HG02943 (cell line): ENCODE measurements at regions not wholly inside any gene's neighbourhood (a gene's known extent, or its start where the extent isn't known, plus 50 kb on each side); places are given as distances from the start of the nearest gene placed in this dataset.

Experiments used
- ATAC-seq: cut with Tn5 transposase; IDR thresholded peaks from one replicate; pipeline ENCODE4 v1.9.1; 2021; ENCODE audit warnings: mild to moderate bottlenecking, low read depth, moderate library complexity; ENCODE audit not compliant: unreplicated experiment

GRCh38 chr21:24112020-24112419, 1495.3 kb downstream of the MRPL39 start:
- ATAC-seq, result no peak

DNA sequence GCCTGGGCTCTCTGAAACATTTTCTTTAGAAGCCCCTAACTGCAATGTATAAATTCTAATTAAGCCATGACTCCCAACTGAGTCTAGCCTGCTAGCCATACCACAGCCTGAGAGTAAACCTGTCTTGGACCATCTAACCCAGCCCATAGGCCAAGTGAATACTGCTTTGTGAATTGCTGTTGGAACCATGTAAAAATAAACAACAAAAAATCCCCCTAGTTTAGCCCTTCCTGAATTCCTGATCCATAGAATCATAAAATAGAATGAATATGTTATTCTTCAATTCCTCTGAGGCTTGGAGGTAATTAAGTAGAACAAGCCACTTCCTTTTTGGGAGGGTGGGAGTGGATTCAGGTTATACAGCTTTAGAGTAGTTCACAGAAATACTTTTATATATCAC, 1496.4 kb downstream of the MRPL39 start:
- ATAC-seq, result no peak

- no peak for ATAC-seq
These were observed 1510.1 kb downstream of the MRPL39 start for GRCh38 chr21:24097181-24097580.

DNA sequence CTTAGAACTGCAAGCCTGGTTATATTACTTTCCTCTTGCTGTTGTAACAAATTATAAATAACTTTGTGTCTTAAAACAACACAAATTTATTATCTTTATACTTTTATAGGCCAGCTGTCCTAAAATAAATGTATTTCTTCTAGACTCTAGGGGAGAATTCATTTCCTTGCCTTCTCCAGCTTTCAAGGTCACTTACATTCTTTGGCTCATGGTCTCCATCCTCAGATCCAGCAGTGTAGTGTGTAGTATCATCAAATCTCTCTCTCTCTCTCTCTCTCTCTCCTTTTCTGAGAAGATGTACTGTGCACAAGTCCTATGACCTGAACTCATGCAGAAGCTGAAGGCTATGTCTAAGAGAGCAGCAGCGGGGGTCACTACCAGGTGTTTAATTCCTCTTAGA, 1510.6 kb downstream of the MRPL39 start:
- ATAC-seq, result no peak

- no peak for ATAC-seq
These were observed 1514.2 kb downstream of the MRPL39 start for GRCh38 chr21:24093032-24093431.

- no peak for ATAC-seq
These were observed 1531.1 kb downstream of the MRPL39 start for GRCh38 chr21:24076179-24076578.

DNA sequence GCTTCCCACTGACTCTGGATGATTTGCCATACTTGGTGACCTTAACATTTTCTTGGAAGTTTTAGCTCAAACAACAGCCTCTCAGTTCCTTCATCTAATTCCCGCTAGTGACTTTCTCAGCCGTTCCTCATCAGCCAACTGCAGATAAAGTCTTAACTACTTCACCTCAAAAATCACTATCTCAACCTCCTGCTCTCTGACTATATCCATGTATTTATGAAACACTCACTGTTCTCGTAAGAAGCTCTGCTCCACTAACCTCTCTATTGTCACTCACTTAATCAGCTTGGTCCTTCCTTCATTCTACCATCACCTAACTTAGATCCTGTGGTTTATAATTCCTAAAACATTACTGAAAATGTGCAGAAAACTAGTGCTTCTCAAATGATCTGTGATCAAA, 1551.6 kb downstream of the MRPL39 start:
- no peak for ATAC-seq

- ATAC-seq, result no peak
These were observed 1557.0 kb downstream of the MRPL39 start for GRCh38 chr21:24050231-24050630.

DNA sequence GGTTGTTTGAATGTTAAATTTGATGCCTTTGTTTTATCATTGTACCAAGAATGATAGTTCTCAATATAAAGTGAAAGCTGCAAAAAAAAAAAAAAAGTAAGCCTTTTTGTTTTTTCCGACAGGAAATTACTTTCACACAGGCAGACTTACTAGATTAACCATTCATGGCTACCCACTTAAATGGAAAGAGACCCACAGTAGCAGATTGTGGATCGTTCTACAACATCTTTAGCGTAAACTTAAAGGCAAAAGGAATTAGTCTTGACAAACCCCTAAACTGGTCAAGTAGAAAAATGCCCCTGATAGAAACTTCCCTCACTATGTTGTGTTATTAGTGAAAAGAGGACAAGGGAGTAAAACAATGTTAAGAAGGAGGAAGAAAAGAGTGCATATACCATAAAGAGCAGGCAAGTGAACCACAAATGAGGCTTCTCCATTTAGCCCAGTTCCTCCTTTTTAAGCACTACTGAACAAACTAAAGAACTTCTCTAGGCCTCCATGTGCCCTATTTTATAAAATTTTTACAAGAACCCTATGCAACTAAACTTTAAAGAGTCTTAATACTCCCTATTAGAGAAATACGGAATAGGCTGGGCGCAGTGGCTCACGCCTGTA, 1560.3 kb downstream of the MRPL39 start:
- no peak for ATAC-seq

DNA sequence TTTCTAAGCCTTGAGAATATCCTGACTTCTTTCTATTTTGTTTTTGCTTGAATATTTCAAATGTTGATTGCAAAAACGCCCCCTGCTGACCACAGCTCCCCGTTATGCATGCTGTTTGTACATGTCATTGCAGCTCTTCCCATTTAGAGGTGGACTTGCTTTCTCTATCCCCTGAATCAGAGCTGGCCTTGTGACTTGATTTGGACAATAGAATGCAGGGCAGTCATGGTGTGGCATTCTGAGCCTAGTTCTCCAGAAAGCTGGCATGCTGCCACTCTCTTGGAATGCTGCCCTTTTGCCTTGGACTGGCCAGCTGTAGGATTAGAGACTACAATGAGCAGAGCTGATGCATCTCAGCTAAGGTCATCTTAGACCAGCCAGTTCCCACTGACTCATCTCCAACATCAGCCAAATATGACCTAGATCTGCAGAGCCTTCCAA, 1561.5 kb downstream of the MRPL39 start:
- no peak for ATAC-seq

- no peak for ATAC-seq
These were observed 1561.9 kb downstream of the MRPL39 start for GRCh38 chr21:24045373-24045772.

DNA sequence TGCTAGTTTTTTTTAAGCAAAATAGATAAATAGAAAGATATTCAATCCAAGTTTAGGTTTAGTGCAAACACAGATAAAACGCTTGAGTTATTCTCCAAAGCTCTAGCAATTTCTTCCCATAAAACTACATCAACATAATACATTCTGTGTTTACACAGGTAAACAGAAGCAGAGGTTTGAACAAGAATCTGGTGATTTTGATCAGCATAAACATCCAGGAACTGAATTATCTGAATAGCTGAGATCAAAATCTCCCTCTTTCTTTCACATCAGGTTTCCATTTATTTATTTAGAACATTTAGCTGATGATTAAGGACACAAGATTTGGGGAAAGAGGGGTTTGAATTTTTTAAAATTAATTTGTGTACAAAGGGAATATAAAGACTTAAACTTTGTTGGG, 1564.6 kb downstream of the MRPL39 start:
- ATAC-seq, result no peak

- no peak for ATAC-seq
These were observed 1574.5 kb downstream of the MRPL39 start for GRCh38 chr21:24032709-24033232.

- ATAC-seq, result no peak
These were observed 1579.9 kb downstream of the MRPL39 start for GRCh38 chr21:24027396-24027795.

DNA sequence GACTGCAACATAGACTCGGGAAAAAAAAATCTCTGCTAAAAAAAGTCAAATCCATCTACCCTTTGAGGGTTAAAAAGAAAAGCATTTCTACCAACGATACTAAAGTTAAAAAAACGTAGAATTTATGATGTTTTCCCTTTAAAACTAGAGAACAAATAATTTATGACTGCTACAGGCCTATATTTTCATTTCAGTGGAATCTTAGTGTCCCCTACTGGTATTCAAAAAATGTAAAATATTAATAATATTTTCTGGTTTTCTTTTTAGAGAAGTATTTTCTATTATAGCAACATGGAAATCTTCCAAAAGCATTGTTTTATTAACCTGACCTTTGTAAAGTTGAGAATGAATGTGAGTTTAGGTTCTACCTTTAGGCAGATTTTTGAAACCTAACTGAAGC, 1582.2 kb downstream of the MRPL39 start:
- ATAC-seq, result no peak

DNA sequence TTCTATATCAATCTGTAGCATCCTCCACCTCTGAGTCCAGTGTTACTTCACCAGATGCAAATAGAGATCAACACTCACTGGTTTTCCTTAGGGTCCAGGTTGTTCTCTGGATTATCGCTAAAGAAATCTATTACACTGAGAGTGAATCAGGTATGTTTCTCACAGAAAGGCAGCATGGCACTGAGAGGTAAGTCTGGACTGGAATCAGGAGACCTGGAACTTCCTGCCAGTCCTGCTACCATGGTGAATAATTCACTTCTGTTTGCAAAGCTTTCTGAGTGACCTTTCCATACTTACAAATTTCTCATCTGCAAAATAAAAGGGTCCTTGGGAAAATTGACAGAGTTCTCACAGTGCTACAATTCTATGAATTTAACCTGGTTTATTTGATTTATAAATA, 1583.3 kb downstream of the MRPL39 start:
- ATAC-seq, result no peak

DNA sequence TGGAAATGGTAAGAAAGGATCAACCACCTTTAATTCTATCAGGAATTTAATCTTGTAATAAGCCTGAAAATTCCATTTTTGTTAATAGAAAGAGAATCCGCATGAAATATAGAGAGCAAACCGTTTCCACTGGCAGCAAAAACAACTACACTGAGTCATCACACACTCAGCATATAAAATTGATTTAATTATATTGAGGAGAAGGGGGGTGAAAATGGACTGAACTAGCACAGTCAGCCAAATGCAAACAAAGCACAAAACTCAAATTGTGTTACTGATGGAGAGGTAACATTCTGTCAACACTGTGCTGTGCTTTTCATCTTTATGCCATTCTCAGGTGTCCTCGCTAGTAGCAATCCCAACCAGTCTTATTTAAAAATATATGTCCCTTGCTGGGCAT, 1583.9 kb downstream of the MRPL39 start:
- ATAC-seq, result no peak

- no peak for ATAC-seq
These were observed 1592.9 kb downstream of the MRPL39 start for GRCh38 chr21:24014381-24014780.

DNA sequence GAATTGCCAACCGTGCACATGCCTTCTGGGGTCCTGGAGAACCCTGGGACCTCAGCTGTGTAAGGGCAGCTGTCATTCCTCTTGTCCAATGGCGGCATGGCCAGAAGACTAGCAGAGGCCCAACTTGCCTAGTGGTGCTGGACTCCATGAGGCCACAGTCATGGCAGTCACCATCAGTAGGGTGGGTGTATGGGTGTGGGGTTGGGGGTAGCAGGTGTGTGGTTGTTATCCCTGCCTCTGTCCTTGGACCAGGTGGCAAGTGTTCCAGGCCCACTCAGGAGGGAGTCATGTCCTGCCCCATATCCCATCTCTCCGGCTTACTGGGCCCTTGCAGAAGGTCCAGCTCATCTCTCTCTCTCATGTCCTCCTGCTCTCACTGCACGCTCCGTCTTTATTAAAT, 1596.2 kb downstream of the MRPL39 start:
- no peak for ATAC-seq

GRCh38 chr21:24007592-24007991, 1599.7 kb downstream of the MRPL39 start:
- ATAC-seq, result no peak

- ATAC-seq, result no peak
These were observed 1620.3 kb downstream of the MRPL39 start for GRCh38 chr21:23986987-23987386.

GRCh38 chr21:23986214-23986613, 1621.1 kb downstream of the MRPL39 start:
- ATAC-seq, result no peak

DNA sequence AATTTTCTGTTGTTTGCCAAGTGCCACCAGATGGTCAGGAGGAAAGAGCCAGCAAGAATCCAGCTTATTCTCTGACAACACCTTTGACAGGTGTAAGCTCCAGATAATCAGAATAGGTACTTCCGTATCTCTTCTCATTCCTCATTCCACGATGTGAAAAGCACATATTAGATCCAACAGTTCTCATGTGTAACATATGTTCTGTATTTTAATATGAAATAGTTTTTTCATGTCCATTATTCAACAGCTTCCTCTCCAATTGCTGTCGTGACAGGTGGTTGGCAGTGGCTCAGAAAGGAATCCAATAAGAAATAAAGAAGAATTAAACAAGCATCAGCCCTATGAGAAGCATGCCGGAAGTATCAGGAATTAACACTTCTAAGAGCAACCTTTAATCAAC, 1624.7 kb downstream of the MRPL39 start:
- ATAC-seq, result no peak
